ENCODE measurements at regions not wholly inside any gene's neighbourhood (a gene's known extent, or its start where the extent isn't known, plus 50 kb on each side); places are given as distances from the start of the nearest gene placed in this dataset.
A peak's percentile ranks its signal among the peaks of the same experiment; 100 is the strongest.

DNA sequence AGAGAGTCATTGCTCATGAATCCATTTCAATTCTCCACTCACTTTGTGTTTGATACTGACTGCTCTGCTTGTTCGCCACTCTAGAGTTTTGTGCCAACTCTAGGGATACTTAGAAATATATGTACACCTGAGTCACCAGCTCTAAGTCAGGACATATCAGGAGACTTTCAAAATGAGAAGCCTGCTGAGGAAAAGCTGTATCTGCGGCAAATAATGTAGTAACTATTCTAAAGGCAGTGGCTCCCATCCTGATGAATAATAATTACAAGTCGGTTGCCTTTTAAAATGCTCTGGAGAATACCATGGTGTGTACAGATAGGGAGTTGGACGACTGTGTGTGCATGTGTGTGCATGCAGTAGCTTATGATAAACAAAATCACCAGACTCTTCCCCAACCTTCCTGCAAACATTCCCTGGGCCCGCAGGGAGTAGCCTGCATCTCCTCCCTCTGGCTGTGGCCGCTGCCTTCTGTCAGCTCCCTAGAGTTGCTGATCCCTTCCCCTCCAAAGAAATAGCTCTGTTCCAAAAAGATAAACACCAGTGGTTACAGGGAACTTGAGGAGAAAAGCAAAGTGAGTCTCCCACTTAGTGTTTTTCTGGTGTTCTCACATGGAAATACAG is 346.3 kb upstream of the UMPS start:
- intact Hi-C loops (cut with DNase I) = no loop called here
- DNase-seq = no peak
- 90% methylated on average over 4 of the region's 6 CpGs for WGBS (ENCODE audit: insufficient coverage, low coverage, low lambda C conversion rate, missing lambda C conversion rate)
- H3K4me3 ChIP-seq = no peak overlapping the region
- no peak for ATAC-seq
- no peaks in the 10 kb centered on the region for H3K27me3 ChIP-seq
- H3K9me3 ChIP-seq = no peaks in the 10 kb centered on the region
- TF ChIP-seq, protein P1, sequence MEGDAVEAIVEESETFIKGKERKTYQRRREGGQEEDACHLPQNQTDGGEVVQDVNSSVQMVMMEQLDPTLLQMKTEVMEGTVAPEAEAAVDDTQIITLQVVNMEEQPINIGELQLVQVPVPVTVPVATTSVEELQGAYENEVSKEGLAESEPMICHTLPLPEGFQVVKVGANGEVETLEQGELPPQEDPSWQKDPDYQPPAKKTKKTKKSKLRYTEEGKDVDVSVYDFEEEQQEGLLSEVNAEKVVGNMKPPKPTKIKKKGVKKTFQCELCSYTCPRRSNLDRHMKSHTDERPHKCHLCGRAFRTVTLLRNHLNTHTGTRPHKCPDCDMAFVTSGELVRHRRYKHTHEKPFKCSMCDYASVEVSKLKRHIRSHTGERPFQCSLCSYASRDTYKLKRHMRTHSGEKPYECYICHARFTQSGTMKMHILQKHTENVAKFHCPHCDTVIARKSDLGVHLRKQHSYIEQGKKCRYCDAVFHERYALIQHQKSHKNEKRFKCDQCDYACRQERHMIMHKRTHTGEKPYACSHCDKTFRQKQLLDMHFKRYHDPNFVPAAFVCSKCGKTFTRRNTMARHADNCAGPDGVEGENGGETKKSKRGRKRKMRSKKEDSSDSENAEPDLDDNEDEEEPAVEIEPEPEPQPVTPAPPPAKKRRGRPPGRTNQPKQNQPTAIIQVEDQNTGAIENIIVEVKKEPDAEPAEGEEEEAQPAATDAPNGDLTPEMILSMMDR (IDR thresholded peaks at IDR 0.05) = no peak
- TF ChIP-seq POLR2A (IDR thresholded peaks at IDR 0.05) = no peak
- no peaks in the 10 kb centered on the region for H3K4me1 ChIP-seq
- H3K27ac ChIP-seq = no peak overlapping the region
- no peaks in the 10 kb centered on the region for H3K36me3 ChIP-seq

DNA sequence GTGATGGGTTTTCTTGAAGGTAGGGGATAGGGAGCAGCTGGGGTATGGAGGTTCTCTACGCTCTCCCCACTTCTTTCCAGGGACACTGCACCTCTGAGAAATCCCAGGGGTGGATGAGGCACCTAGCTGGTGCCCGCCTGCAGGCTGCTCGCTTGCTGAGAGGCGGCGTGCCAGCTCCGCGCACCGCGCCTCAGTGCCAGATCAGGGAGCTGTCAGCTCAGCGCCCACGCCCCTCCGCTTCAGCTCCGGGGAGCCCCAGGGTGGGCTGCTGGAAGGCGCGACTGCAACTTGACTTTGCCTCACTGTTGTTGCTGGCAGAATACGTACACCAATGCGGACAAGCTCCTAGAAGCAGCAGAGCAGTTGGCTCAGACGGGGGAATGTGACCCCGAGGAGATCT is 345.7 kb upstream of the UMPS start:
- no peak overlapping the region for H3K4me3 ChIP-seq
- H3K27me3 ChIP-seq = no peaks in the 10 kb centered on the region
- H3K9me3 ChIP-seq = no peaks in the 10 kb centered on the region
- peak in 1 of 4 donors; percentile 36 for ATAC-seq
- 91% methylated on average over 9 of the region's 19 CpGs for WGBS (ENCODE audit: insufficient coverage, low coverage, low lambda C conversion rate, missing lambda C conversion rate)
- no peaks in the 10 kb centered on the region for H3K4me1 ChIP-seq
- intact Hi-C loops (cut with DNase I) = no loop called here
- H3K27ac ChIP-seq = no peak overlapping the region
- TF ChIP-seq, protein P1 (IDR thresholded peaks at IDR 0.05) = no peak
- no peak for TF ChIP-seq POLR2A (IDR thresholded peaks at IDR 0.05)
- DNase-seq = no peak
- no peaks in the 10 kb centered on the region for H3K36me3 ChIP-seq

DNA sequence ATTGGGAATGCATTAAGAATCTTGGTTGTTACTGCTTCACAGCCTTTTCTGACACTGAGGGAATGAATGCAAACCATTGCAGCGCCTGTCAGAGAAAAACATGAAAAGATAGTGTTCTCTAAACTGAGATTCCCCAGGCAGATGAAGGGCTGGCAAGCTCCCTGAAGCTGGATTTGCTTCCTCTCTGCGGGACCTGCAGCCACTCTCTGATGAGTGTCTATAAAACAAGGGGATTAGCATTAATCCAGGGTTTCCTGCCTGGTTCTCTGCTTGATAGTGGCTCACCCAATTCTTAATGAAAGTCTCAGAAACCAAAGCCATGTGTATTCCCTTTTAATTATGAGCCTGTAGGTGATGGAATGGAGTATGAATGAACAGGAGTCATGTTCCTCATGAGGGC is 344.3 kb upstream of the UMPS start:
- DNase-seq (no peak), ATAC-seq (no peak)
- Histone ChIP-seq H3K36me3 (no peaks in the 10 kb centered on the region), H3K9me3 (no peaks in the 10 kb centered on the region), H3K4me3 (no peak overlapping the region), H3K4me1 (no peaks in the 10 kb centered on the region), H3K27me3 (no peaks in the 10 kb centered on the region), H3K27ac (no peak overlapping the region)
- TF ChIP-seq, protein P1 (IDR thresholded peaks at IDR 0.05) = no peak
- no peak for TF ChIP-seq POLR2A (IDR thresholded peaks at IDR 0.05)
- 95% methylated on average over 2 of the region's 2 CpGs for WGBS (ENCODE audit: insufficient coverage, low coverage, low lambda C conversion rate, missing lambda C conversion rate)
- intact Hi-C loops (cut with DNase I) = no loop called here

DNA sequence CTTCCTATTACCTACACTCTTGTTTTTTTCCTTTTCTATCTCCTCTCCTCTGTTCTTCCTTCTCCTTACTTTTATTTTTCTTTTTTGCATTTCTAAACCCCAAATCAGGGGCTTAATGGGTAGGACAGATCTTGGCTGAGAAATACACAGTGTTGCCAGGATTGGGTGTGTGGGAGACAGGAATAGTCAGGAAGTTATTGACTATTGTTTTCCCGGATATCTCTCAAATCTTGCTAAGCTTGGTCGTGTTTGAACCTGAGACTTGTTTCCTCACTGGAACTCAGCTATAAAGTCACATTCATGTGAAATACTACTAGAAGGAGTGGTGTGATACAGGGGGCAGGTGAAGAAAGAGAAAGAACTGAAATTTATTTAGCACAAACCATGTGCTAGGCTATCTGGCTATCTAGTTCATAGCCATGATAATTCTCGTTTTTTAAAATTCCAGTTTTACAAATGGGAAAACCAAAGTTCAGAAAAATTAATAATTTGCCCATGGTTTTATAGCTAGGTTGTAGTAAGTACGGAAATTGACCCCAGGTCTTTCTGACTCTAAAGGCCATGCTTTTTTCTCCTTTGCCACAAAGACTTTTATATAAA is 343.2 kb upstream of the UMPS start:
- intact Hi-C loops (cut with DNase I) = no loop called here
- H3K27ac ChIP-seq = no peak overlapping the region
- no peaks in the 10 kb centered on the region for H3K27me3 ChIP-seq
- no peaks in the 10 kb centered on the region for H3K9me3 ChIP-seq
- 70% methylated on average over 4 of the region's 4 CpGs for WGBS (ENCODE audit: insufficient coverage, low coverage, low lambda C conversion rate, missing lambda C conversion rate)
- no peaks in the 10 kb centered on the region for H3K4me1 ChIP-seq
- no peaks in the 10 kb centered on the region for H3K36me3 ChIP-seq
- no peak overlapping the region for H3K4me3 ChIP-seq
- TF ChIP-seq, protein P1 (IDR thresholded peaks at IDR 0.05) = no peak
- TF ChIP-seq POLR2A (IDR thresholded peaks at IDR 0.05) = no peak
- ATAC-seq (no peak), DNase-seq (no peak)

All from right lobe of liver (tissue), 6 donors.